ENCODE measurements at regions not wholly inside any gene's neighbourhood (a gene's known extent, or its start where the extent isn't known, plus 50 kb on each side); places are given as distances from the start of the nearest gene placed in this dataset.
"Not testable (repeated sequence)": the region's sequence is repeated elsewhere in the genome, so short reads cannot be mapped to it uniquely, and the experiment has no call there.

DNA sequence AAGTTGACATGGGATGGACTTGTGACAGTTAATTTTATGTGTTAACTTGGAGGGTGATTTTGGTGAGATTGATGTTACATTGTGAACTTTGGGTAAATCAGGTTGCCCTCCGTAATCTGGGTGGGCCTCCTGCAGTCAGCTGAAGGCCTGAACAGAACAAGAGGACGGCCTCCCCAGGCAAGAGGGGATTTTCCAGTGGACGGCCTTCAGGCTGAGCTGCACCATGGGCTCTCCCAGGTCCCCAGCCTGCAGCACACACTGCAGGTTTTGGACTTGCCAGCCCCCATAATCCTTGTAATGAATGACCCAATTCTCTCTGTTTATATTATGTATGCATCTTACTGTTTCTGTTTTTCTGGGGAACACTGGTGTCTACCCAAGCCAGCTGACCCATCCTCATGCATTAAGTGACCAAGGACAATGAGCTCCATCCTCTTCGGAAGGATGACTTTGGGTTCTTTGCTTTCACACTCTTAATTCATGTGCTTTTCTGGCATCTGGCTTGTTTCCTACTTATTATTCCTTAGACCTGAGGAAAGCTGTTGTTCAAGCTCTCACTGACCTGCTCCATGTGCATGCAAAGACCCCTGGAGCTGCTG lies 64.2 kb downstream of the DACT2 start:
- H3K27ac ChIP-seq, result no peak overlapping the region
- no peak for DNase-seq (ENCODE audit: low read depth, low spot score)

DNA sequence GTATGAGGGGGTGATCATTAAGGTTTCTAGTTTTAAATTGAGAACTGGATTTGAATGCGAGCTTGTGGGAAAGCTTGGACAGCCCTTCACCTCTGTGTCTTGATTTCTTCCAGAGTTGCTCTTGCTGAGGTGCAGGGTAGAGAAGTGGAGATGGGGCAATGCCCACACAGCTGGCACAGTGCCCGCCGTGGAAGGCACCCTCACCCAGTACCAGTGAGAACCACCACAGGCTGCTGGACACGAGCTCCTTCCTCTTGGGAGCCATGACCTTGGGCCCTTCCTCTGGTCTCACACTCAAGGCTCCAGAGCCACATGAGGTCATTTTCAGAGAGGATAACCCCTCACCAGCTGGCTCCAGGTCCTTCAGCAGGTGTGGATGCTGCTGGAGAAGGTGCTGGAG lies 67.3 kb downstream of the DACT2 start:
- no peak for DNase-seq (ENCODE audit: low read depth, low spot score)

GRCh38 chr6:168250250-168250649 lies 69.3 kb downstream of the DACT2 start:
- DNase-seq (ENCODE audit: low read depth, low spot score), result no peak
- no peak overlapping the region for H3K27ac ChIP-seq

More for the DNA sequence above, 67.3 kb downstream of the DACT2 start:
- H3K27ac ChIP-seq, result no peak overlapping the region

GRCh38 chr6:168249746-168250145 lies 69.8 kb downstream of the DACT2 start:
- H3K27ac ChIP-seq, result no peak overlapping the region
- no peak for DNase-seq (ENCODE audit: low read depth, low spot score)

GRCh38 chr6:168248148-168248620 lies 71.4 kb downstream of the DACT2 start:
- no peak for DNase-seq (ENCODE audit: low read depth, low spot score)
- H3K27ac ChIP-seq, result no peak overlapping the region

DNA sequence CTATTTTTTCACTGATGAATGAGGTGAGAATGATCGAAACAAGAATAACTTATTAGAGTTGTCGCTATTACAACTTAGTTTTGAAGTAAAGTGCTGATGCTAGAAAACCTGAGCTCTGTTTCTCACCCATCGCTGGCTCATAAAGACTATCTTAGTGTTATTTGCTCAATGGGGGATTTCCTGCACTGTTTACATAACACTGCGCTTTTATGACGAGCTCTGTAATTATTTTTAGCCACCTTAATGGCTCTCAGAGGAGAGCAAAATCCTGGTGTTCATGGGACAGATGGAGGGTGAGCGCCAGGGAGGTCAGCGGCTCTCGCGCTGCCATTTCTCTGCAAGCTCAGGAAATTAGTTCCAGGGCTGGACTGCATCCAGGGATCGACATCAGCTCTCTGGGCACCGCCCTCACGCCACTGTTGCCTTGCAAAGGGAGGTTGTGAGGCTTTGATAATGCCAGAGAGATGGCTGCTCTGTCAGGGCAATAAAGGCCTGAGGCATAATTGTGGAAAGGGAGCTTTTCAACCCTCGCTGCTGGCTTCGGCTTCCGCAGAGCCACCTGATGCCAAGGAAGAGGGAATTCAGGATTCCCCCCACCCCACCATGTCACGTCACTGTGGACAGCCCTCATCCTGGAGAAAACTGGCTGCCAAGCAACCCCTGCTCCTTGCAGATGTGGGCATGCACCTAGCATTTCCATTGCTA lies 72.0 kb downstream of the DACT2 start:
- DNase-seq (ENCODE audit: low read depth, low spot score), result no peak
- no peak overlapping the region for H3K27ac ChIP-seq

GRCh38 chr6:168244961-168245551 lies 74.5 kb downstream of the DACT2 start:
- no peak overlapping the region for H3K27ac ChIP-seq
- DNase-seq (ENCODE audit: low read depth, low spot score), result no peak

GRCh38 chr6:168243812-168244376 lies 75.7 kb downstream of the DACT2 start:
- no peak for DNase-seq (ENCODE audit: low read depth, low spot score)
- H3K27ac ChIP-seq, result no peak overlapping the region

- no peak for DNase-seq (ENCODE audit: low read depth, low spot score)
- H3K27ac ChIP-seq, result no peak overlapping the region
These were observed 76.7 kb downstream of the DACT2 start for GRCh38 chr6:168242940-168243225.

DNA sequence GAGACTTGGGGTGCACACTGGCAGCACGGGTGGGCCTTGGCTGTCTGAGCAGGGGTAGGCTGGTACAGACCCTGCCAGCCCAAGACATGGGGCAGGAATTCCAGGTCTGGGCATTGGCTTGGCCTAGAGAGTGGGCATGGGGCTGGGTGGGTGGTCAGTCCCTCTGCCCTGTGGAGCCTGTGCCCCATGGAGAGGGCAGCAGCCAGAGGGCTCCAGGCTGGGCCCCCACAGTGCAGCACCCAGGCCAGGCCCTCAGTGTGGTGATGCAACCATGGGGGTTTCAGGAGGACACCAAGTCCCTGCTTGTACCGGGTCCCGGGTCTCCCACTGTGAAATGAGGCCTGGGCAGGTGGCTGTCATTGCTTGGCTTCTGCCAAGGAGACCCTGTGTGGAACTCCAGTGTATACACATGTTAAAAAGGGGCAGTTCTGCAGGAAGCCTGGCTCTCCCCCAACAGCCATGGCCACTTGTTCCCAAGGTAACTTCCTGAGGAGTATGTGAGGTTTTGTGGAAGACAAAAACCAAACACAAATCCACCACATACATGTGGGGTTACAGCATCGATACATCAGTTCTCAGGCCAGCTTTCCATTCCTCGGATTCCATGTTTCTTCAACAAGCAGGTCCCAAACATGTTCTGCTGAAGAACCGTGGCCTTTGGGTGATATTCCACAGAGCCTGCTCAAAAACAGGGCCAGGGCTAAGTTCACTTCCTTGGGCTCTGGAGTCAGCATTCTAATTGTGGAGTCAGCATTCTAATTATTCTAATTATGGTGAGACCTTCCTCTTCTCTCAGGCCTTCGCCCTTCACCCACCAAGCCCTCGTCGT lies 77.3 kb downstream of the DACT2 start:
- no peak overlapping the region for H3K27ac ChIP-seq
- DNase-seq (ENCODE audit: low read depth, low spot score), result no peak

GRCh38 chr6:168240160-168240559 lies 79.4 kb downstream of the DACT2 start:
- no peak for DNase-seq (ENCODE audit: low read depth, low spot score)
- H3K27ac ChIP-seq, result no peak overlapping the region

DNA sequence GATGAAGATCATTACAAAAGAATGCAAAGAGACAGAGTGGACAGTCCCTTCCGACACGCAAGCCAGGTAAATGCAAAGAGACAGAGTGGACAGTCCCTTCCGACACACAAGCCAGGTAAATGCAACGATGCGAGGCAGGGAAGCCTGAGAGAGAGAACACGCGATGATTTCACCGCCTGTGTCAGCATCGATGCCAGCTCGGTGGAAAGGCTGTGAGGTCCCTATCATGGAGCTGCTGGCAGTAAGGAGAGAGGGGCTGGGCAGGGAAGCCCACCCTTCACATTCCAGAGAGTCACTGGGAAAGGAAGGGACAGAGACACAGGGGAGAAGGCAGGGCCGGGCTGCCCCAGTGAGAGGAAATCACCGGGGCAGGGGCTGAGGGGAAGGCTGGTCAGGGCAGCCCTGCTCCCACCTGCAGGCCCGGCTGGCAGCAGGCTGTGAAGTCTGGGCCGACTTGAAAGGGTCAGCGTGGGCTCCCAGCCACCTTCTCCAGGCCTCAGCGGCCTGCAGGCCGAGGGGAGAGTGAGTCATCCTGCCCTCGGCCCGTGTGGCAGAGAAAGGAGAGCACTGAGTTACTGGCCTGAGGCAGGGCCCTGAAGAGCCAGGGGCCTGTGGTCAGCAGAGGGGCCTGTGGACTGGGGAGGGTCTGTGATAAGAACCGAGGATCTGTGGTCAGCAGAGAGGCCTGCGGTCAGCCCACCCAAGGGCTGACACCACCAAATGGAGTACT lies 80.4 kb downstream of the DACT2 start:
- H3K27ac ChIP-seq, result no peak overlapping the region
- DNase-seq (ENCODE audit: low read depth, low spot score), result no peak

- H3K27ac ChIP-seq, result no peak overlapping the region
- DNase-seq (ENCODE audit: low read depth, low spot score), result peak; percentile 10
These were observed 81.2 kb downstream of the DACT2 start for GRCh38 chr6:168238159-168238909.

- DNase-seq (ENCODE audit: low read depth, low spot score); H3K27ac ChIP-seq: not testable (repeated sequence)
These were observed 85.7 kb downstream of the DACT2 start for GRCh38 chr6:168233875-168234213.

GRCh38 chr6:168232989-168233874 lies 86.3 kb downstream of the DACT2 start:
- DNase-seq (ENCODE audit: low read depth, low spot score), result no peak

GRCh38 chr6:168232528-168232927 lies 87.0 kb downstream of the DACT2 start:
- DNase-seq (ENCODE audit: low read depth, low spot score), result no peak
- H3K27ac ChIP-seq, result no peak overlapping the region

More at GRCh38 chr6:168232989-168233874, 86.3 kb downstream of the DACT2 start:
- H3K27ac ChIP-seq, result no peak overlapping the region

- DNase-seq (ENCODE audit: low read depth, low spot score), result no peak
- no peak overlapping the region for H3K27ac ChIP-seq
These were observed 87.5 kb downstream of the DACT2 start for GRCh38 chr6:168232062-168232461.

- DNase-seq (ENCODE audit: low read depth, low spot score), result no peak
- H3K27ac ChIP-seq, result no peak overlapping the region
These were observed 88.1 kb downstream of the DACT2 start for GRCh38 chr6:168231393-168231957.

Measured in epithelial cell of prostate (primary cell).